OCI-LY3 (cell line): ENCODE measurements at regions not wholly inside any gene's neighbourhood (a gene's known extent, or its start where the extent isn't known, plus 50 kb on each side); places are given as distances from the start of the nearest gene placed in this dataset.

Source experiments
- EZH2phosphoT487 ChIP-seq: fragments of 200-600 bp; shearing (Covaris generic); IDR thresholded peaks from 2 replicates; pipeline ENCODE4 v1.6.1; 2018; ENCODE audit warnings: antibody characterized with exemption, mixed run types, low read depth
- TF ChIP-seq, protein P1 (sequence below): fragments of 200-600, 300-600 bp; sonication (generic); IDR thresholded peaks from 2 replicates; pipeline ENCODE4 v1.5.1; 2014; ENCODE audit warnings: antibody characterized with exemption, low read length, low read depth

DNA sequence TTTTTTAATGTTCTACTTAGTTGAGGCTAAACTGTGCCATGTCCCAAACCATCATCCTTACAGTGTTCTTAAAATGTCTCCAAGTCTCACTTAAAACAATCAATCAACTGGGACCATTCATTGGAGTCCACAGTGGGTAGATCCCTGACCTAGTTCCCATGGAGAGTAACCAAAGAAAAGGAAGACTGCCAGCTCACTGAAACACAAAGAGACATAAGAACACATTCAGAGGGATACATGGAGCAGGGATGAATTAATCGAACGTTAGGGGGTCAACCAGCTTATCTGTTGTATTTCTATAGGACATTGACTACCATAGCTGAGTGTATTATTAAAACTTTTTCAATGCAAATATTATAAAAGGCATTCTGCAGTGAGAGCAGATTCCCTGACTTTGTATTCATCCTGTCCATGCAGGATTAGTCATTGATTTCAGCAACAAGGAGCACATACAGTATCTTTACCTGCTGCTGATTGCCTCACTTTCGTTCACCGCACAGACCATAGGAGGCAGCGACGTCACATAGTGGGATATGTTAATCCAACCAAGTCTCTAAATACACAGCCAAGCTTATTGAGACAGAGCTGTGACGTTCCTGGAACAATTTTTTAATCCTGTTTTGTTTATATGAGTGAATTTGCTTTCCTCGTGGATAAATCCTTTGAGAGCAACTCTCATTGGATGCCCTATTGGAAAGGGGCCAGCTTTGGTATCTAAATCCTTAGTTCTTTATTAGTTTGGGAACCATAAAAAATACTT is 364.9 kb upstream of the RBMS3 start:
- TF ChIP-seq, protein P1, sequence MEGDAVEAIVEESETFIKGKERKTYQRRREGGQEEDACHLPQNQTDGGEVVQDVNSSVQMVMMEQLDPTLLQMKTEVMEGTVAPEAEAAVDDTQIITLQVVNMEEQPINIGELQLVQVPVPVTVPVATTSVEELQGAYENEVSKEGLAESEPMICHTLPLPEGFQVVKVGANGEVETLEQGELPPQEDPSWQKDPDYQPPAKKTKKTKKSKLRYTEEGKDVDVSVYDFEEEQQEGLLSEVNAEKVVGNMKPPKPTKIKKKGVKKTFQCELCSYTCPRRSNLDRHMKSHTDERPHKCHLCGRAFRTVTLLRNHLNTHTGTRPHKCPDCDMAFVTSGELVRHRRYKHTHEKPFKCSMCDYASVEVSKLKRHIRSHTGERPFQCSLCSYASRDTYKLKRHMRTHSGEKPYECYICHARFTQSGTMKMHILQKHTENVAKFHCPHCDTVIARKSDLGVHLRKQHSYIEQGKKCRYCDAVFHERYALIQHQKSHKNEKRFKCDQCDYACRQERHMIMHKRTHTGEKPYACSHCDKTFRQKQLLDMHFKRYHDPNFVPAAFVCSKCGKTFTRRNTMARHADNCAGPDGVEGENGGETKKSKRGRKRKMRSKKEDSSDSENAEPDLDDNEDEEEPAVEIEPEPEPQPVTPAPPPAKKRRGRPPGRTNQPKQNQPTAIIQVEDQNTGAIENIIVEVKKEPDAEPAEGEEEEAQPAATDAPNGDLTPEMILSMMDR: peak; percentile 36; the same call in 1 of the 2 replicates
- TF ChIP-seq EZH2phosphoT487: no peak
